ENCODE measurements at regions not wholly inside any gene's neighbourhood (a gene's known extent, or its start where the extent isn't known, plus 50 kb on each side); places are given as distances from the start of the nearest gene placed in this dataset.

DNA sequence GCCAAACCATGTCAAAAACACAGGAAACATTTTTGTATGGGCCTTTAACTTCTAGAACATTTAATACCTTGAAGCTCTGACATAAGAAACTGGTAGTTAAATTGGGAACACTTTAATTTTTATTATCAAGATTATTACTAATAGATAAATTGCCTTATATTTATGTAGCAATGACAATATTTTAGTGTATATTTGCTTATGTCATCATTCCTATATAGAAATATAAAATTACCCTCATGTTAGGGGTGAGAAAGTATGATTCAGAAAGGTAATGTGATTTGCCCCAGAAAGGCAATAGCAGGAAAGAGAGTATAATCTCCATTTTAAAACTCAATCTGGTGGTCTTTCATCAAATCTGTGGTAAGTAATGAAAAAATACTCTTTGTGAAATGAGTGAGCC, 147.4 kb downstream of the IL15 start:
- TF ChIP-seq RAD21 (IDR thresholded peaks at IDR 0.05; ENCODE audit: low read length) (no peak), POLR2A (IDR thresholded peaks at IDR 0.05; ENCODE audit: low read depth, low read length) (no peak), CEBPB (IDR thresholded peaks at IDR 0.05; ENCODE audit: low read depth, low read length) (no peak), FOS (IDR thresholded peaks at IDR 0.05; ENCODE audit: low read depth, low read length) (no peak), SMC3 (IDR thresholded peaks at IDR 0.05; ENCODE audit: low read depth, low read length) (no peak), NFE2L2 (IDR thresholded peaks at IDR 0.05; ENCODE audit: low read depth, low read length) (no peak)
- TF ChIP-seq, protein P1, sequence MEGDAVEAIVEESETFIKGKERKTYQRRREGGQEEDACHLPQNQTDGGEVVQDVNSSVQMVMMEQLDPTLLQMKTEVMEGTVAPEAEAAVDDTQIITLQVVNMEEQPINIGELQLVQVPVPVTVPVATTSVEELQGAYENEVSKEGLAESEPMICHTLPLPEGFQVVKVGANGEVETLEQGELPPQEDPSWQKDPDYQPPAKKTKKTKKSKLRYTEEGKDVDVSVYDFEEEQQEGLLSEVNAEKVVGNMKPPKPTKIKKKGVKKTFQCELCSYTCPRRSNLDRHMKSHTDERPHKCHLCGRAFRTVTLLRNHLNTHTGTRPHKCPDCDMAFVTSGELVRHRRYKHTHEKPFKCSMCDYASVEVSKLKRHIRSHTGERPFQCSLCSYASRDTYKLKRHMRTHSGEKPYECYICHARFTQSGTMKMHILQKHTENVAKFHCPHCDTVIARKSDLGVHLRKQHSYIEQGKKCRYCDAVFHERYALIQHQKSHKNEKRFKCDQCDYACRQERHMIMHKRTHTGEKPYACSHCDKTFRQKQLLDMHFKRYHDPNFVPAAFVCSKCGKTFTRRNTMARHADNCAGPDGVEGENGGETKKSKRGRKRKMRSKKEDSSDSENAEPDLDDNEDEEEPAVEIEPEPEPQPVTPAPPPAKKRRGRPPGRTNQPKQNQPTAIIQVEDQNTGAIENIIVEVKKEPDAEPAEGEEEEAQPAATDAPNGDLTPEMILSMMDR (conservative IDR thresholded peaks at IDR 0.05; ENCODE audit: low read depth, low read length), result no peak

Data from IMR-90 (cell line).